Breast epithelium (tissue), 3 donors: ENCODE measurements at regions not wholly inside any gene's neighbourhood (a gene's known extent, or its start where the extent isn't known, plus 50 kb on each side); places are given as distances from the start of the nearest gene placed in this dataset.

ENCODE experiments used
- CTCF ChIP-seq, 3 donors: fragments of 450-650 bp; IDR thresholded peaks; one replicate each; pipeline ENCODE4 v1.5.1; 2016 to 2017; ENCODE audit warnings: antibody characterized with exemption in 3 of 3, mild to moderate bottlenecking in 3 of 3, moderate library complexity in 3 of 3
- POLR2A ChIP-seq: fragments of 450-650 bp; IDR thresholded peaks from one replicate; pipeline ENCODE4 v1.6.1; 2016; ENCODE audit warnings: antibody characterized with exemption, mild to moderate bottlenecking, moderate library complexity
- POLR2AphosphoS5 ChIP-seq, 3 donors: sonication (generic); formaldehyde crosslinking; IDR thresholded peaks; one replicate each; pipeline ENCODE4 v1.6.1; 2017; ENCODE audit warnings: antibody characterized with exemption in 3 of 3

- TF ChIP-seq POLR2AphosphoS5 (IDR thresholded peaks at IDR 0.05) (no peak), CTCF (IDR thresholded peaks at IDR 0.05) (no peak), POLR2A (no peak)
Observed at GRCh38 chr4:161248880-161249279, 914.9 kb downstream of the FSTL5 start.
